ENCODE measurements at regions not wholly inside any gene's neighbourhood (a gene's known extent, or its start where the extent isn't known, plus 50 kb on each side); places are given as distances from the start of the nearest gene placed in this dataset.
A peak's percentile ranks its signal among the peaks of the same experiment; 100 is the strongest.

DNA sequence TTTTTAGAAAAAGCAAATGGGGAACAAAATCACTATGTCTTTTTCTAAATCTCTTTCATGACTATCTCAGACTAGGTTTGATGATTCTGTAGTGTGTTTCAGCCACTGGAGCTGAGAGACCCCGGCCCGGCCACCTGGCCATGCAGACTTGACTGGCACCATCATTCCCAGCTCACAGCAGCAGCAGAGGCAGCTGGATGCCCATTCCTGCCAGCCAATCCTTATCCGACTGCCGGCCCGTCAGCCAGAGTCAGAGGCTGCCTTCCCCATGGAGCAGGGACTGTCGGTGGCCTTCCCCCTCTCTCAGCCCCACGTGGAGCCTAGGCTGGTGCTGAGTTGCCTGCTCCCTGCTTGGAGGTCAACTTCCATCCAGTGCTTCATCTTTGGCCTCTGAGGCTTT lies 56.0 kb upstream of the WSB1 start:
- H3K4me2 ChIP-seq (ENCODE audit: low read length): no peak overlapping the region
- H3K79me1 ChIP-seq (ENCODE audit: low read length): peaks cover 27% of the 10 kb centered on the region
- DNase-seq: no peak
- peak overlapping the region; percentile 63 for H2BK120ac ChIP-seq (ENCODE audit: insufficient read depth, low read length, poor library complexity)
- H4K8ac ChIP-seq (ENCODE audit: low read depth, low read length): no peak overlapping the region
- peak overlapping the region; percentile 73 for H3K14ac ChIP-seq (ENCODE audit: low read length)
- H3K27me3 ChIP-seq (ENCODE audit: insufficient read depth, low read length): no peaks in the 10 kb centered on the region
- H3K79me2 ChIP-seq (ENCODE audit: control insufficient read depth, insufficient read depth, low read length, poor library complexity): peaks cover 11% of the 10 kb centered on the region
- H3K9me3 ChIP-seq (ENCODE audit: insufficient read depth, low read depth, low read length): no peaks in the 10 kb centered on the region
- H4K91ac ChIP-seq (ENCODE audit: low read depth, low read length): peak overlapping the region; percentile 30
- peak overlapping the region; percentile 52 for H2BK5ac ChIP-seq (ENCODE audit: low read depth, low read length, poor library complexity)
- peaks cover 26 to 31% of the 10 kb centered on the region in 2 experiments for H3K4me1 ChIP-seq (ENCODE audit: control insufficient read depth in 1 of 2, insufficient read depth in 2 of 2, low read length in 2 of 2)
- H3K4me3 ChIP-seq (ENCODE audit: low read depth, low read length): no peak overlapping the region
- H3K4ac ChIP-seq (ENCODE audit: low read depth, low read length): no peak overlapping the region
- peak overlapping the region; percentile 61 for H3K18ac ChIP-seq (ENCODE audit: low read length)
- no peak overlapping the region for H2AFZ ChIP-seq (ENCODE audit: insufficient read depth, low read length, poor library complexity)
- H3K27ac ChIP-seq (ENCODE audit: low read depth, low read length): no peak overlapping the region
- peak overlapping the region; percentile 34 for H2AK5ac ChIP-seq (ENCODE audit: low read length)
- H2BK12ac ChIP-seq (ENCODE audit: low read length): peak overlapping the region; percentile 88
- H3K36me3 ChIP-seq (ENCODE audit: control insufficient read depth in 1 of 2, insufficient read depth in 2 of 2, low read length in 2 of 2): no peaks in the 10 kb centered on the region
- no peak overlapping the region for H4K12ac ChIP-seq (ENCODE audit: low read depth, low read length)
- no CpG with 5 or more reads among the region's 7 CpGs for WGBS (ENCODE audit: extremely low coverage, insufficient coverage, insufficient read length)
- H3K23ac ChIP-seq (ENCODE audit: low read length): no peak overlapping the region
- no peak overlapping the region for H3K9ac ChIP-seq (ENCODE audit: low read length)

DNA sequence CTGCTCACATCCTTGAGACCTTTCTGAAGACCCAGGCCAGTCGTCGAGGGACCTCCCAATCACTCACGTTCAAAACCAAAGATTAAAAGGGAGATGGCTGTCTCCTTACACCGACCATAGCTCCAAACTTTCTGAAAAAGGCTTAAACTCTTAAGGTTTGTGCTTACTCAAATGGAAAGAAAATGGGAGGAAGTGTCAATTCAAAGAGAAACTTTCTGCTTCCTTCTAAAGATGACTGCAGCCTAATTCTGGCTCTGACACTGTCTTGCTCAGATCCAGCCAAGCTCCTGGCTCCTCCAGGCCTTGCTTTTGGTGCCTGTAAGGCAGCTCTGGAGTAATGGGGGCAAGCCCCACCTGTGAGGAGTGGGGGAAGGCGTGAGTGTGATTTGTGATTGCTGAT lies 54.9 kb upstream of the WSB1 start:
- peaks cover 27 to 31% of the 10 kb centered on the region in 2 experiments for H3K4me1 ChIP-seq (ENCODE audit: control insufficient read depth in 1 of 2, insufficient read depth in 2 of 2, low read length in 2 of 2)
- H2BK5ac ChIP-seq (ENCODE audit: low read depth, low read length, poor library complexity): no peak overlapping the region
- no peak overlapping the region for H3K4ac ChIP-seq (ENCODE audit: low read depth, low read length)
- H4K12ac ChIP-seq (ENCODE audit: low read depth, low read length): no peak overlapping the region
- H3K79me1 ChIP-seq (ENCODE audit: low read length): peaks cover 27% of the 10 kb centered on the region
- no CpG with 5 or more reads among the region's 5 CpGs for WGBS (ENCODE audit: extremely low coverage, insufficient coverage, insufficient read length)
- no peak overlapping the region for H3K23ac ChIP-seq (ENCODE audit: low read length)
- H3K18ac ChIP-seq (ENCODE audit: low read length): no peak overlapping the region
- peak overlapping the region; percentile 52 for H4K91ac ChIP-seq (ENCODE audit: low read depth, low read length)
- peaks cover 11% of the 10 kb centered on the region for H3K79me2 ChIP-seq (ENCODE audit: control insufficient read depth, insufficient read depth, low read length, poor library complexity)
- no peak overlapping the region for H4K8ac ChIP-seq (ENCODE audit: low read depth, low read length)
- peak overlapping the region; percentile 79 for H2BK120ac ChIP-seq (ENCODE audit: insufficient read depth, low read length, poor library complexity)
- no peak overlapping the region for H3K27ac ChIP-seq (ENCODE audit: low read depth, low read length)
- H3K27me3 ChIP-seq (ENCODE audit: insufficient read depth, low read length): no peaks in the 10 kb centered on the region
- DNase-seq: no peak
- no peaks in the 10 kb centered on the region for H3K9me3 ChIP-seq (ENCODE audit: insufficient read depth, low read depth, low read length)
- H3K4me2 ChIP-seq (ENCODE audit: low read length): no peak overlapping the region
- peak overlapping the region; percentile 13 for H2BK12ac ChIP-seq (ENCODE audit: low read length)
- no peaks in the 10 kb centered on the region for H3K36me3 ChIP-seq (ENCODE audit: control insufficient read depth in 1 of 2, insufficient read depth in 2 of 2, low read length in 2 of 2)
- no peak overlapping the region for H2AK5ac ChIP-seq (ENCODE audit: low read length)
- peak overlapping the region; percentile 9 for H3K9ac ChIP-seq (ENCODE audit: low read length)
- no peak overlapping the region for H2AFZ ChIP-seq (ENCODE audit: insufficient read depth, low read length, poor library complexity)
- H3K4me3 ChIP-seq (ENCODE audit: low read depth, low read length): no peak overlapping the region
- H3K14ac ChIP-seq (ENCODE audit: low read length): no peak overlapping the region

DNA sequence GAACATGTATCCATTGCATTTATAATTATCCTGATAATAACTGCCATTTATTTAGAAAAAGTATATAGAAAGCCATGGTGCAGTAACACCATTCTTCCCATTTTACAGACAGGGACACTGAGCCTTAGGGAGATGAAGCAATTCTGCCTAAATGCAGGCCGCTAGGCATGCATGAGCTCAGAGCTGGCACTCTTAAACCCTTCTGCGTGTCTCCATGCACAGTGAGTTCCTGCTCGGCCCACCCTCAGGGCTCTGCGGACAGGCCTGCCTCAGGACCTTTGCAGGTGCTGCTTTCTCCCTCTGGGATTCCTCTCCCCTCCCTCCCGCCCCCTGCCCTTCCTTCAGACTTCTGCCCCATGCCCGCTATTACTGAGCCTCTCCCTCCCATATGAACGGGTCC lies 54.3 kb upstream of the WSB1 start:
- Histone ChIP-seq H3K36me3 (ENCODE audit: control insufficient read depth in 1 of 2, insufficient read depth in 2 of 2, low read length in 2 of 2) (no peaks in the 10 kb centered on the region), H2BK12ac (ENCODE audit: low read length) (no peak overlapping the region), H3K4me3 (ENCODE audit: low read depth, low read length) (no peak overlapping the region), H3K18ac (ENCODE audit: low read length) (no peak overlapping the region), H4K8ac (ENCODE audit: low read depth, low read length) (no peak overlapping the region), H3K79me2 (ENCODE audit: control insufficient read depth, insufficient read depth, low read length, poor library complexity) (peaks cover 11% of the 10 kb centered on the region), H3K27ac (ENCODE audit: low read depth, low read length) (no peak overlapping the region), H3K4ac (ENCODE audit: low read depth, low read length) (no peak overlapping the region), H2AK5ac (ENCODE audit: low read length) (no peak overlapping the region), H3K9me3 (ENCODE audit: insufficient read depth, low read depth, low read length) (no peaks in the 10 kb centered on the region), H3K9ac (ENCODE audit: low read length) (no peak overlapping the region), H3K23ac (ENCODE audit: low read length) (no peak overlapping the region), H4K91ac (ENCODE audit: low read depth, low read length) (peak overlapping the region; percentile 85), H3K4me2 (ENCODE audit: low read length) (no peak overlapping the region), H2BK5ac (ENCODE audit: low read depth, low read length, poor library complexity) (no peak overlapping the region), H2BK120ac (ENCODE audit: insufficient read depth, low read length, poor library complexity) (no peak overlapping the region), H3K14ac (ENCODE audit: low read length) (no peak overlapping the region), H4K12ac (ENCODE audit: low read depth, low read length) (no peak overlapping the region), H3K79me1 (ENCODE audit: low read length) (peaks cover 30% of the 10 kb centered on the region), H2AFZ (ENCODE audit: insufficient read depth, low read length, poor library complexity) (no peak overlapping the region), H3K4me1 (ENCODE audit: control insufficient read depth in 1 of 2, insufficient read depth in 2 of 2, low read length in 2 of 2) (peaks cover 29 to 31% of the 10 kb centered on the region in 2 experiments), H3K27me3 (ENCODE audit: insufficient read depth, low read length) (no peaks in the 10 kb centered on the region)
- WGBS (ENCODE audit: extremely low coverage, insufficient coverage, insufficient read length): no CpG with 5 or more reads among the region's 7 CpGs
- DNase-seq: peak; percentile 58 to 70

DNA sequence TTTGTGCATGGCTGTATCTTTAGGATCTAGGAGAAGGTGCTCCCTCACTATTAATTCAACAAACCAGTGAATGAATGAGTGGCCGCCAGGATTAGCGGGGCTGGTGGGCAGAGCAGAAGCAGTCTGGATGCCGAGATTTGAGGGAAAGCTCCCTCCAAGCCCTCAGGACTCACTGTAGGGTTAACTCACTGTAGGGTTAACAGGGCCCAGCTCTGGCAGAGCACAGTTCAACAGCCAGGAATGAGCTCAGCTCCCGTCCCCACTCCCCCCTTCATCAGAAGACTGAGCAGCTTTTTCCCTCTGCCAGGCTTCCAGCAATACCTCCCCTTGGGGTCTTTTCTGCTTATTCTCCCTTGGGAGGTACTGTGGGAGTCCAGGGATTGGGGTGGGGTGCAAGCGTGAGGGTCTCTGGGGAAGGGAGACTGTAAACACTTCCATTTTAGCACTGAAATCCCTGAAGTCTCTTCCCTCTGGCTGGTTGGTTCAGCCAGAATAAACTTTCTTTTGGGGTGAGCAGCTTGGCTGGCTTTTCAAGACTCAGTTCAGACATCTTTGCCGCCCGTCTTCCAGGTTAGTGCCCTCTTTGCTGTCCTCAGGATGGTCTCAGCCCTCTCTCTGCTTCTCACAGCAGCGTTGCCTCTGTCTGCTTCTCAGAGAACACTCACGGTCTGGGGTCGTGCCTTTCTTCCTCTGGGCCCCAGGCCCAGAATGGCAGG lies 53.7 kb upstream of the WSB1 start:
- peak overlapping the region; percentile 92 for H2BK120ac ChIP-seq (ENCODE audit: insufficient read depth, low read length, poor library complexity)
- H3K79me2 ChIP-seq (ENCODE audit: control insufficient read depth, insufficient read depth, low read length, poor library complexity): peaks cover 11% of the 10 kb centered on the region
- peak overlapping the region; percentile 27 for H4K8ac ChIP-seq (ENCODE audit: low read depth, low read length)
- no peaks in the 10 kb centered on the region for H3K36me3 ChIP-seq (ENCODE audit: control insufficient read depth in 1 of 2, insufficient read depth in 2 of 2, low read length in 2 of 2)
- peaks cover 29 to 32% of the 10 kb centered on the region in 2 experiments for H3K4me1 ChIP-seq (ENCODE audit: control insufficient read depth in 1 of 2, insufficient read depth in 2 of 2, low read length in 2 of 2)
- H3K14ac ChIP-seq (ENCODE audit: low read length): peak overlapping the region; percentile 86
- peak overlapping the region; percentile 7 for H3K9ac ChIP-seq (ENCODE audit: low read length)
- WGBS (ENCODE audit: extremely low coverage, insufficient coverage, insufficient read length): no CpG with 5 or more reads among the region's 10 CpGs
- H3K9me3 ChIP-seq (ENCODE audit: insufficient read depth, low read depth, low read length): no peaks in the 10 kb centered on the region
- H3K27ac ChIP-seq (ENCODE audit: low read depth, low read length): peak overlapping the region; percentile 89
- peak overlapping the region; percentile 64 for H2BK12ac ChIP-seq (ENCODE audit: low read length)
- no peak for DNase-seq
- peak overlapping the region; percentile 60 for H3K18ac ChIP-seq (ENCODE audit: low read length)
- no peak overlapping the region for H3K4me3 ChIP-seq (ENCODE audit: low read depth, low read length)
- peaks cover 30% of the 10 kb centered on the region for H3K79me1 ChIP-seq (ENCODE audit: low read length)
- H2BK5ac ChIP-seq (ENCODE audit: low read depth, low read length, poor library complexity): peak overlapping the region; percentile 87
- peak overlapping the region; percentile 56 for H3K4ac ChIP-seq (ENCODE audit: low read depth, low read length)
- H4K91ac ChIP-seq (ENCODE audit: low read depth, low read length): peak overlapping the region; percentile 85
- H2AFZ ChIP-seq (ENCODE audit: insufficient read depth, low read length, poor library complexity): peak overlapping the region; percentile 69
- no peak overlapping the region for H4K12ac ChIP-seq (ENCODE audit: low read depth, low read length)
- H3K23ac ChIP-seq (ENCODE audit: low read length): no peak overlapping the region
- no peaks in the 10 kb centered on the region for H3K27me3 ChIP-seq (ENCODE audit: insufficient read depth, low read length)
- H3K4me2 ChIP-seq (ENCODE audit: low read length): peak overlapping the region; percentile 59
- H2AK5ac ChIP-seq (ENCODE audit: low read length): peak overlapping the region; percentile 45
